ENCODE measurements at regions not wholly inside any gene's neighbourhood (a gene's known extent, or its start where the extent isn't known, plus 50 kb on each side); places are given as distances from the start of the nearest gene placed in this dataset.

DNA sequence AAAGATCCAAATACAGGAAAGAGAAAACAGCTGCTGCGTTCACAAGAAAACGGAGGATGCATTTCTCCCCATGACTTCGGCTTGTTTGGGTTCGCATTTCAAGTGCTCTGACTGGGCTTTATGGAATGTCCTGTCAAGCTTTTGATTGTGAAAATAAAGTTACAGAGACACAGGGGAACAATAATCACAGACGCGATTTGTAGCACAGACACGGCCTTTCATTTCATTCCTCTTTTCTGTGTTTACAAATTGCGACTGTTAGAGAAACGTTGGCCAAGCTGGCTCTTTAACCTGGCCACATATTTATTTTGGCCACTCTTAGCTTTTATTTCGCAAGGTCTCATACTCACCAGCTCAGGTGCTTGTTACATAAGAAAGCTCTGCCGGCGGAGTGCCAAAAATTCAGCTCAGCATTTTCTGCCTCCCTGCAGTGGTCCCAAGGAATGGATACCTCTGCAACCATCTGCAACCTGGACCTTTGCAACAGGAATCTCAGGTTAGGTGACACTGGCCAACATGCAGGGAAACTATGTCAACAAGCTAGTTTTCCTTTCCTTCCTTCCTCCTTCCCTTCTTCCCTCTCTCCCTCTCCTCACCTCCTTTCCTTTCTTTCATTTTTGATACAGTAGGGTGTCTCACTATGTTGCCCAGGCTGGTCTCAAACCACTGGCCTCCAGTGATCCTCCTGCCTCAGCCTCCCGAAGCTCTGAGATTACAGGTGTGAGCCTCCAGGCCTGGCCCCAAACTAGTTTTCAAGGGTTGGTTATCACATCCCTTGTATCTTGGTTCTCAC is 58.2 kb upstream of the SLC45A1 start (continued):
- TF ChIP-seq, protein P1, sequence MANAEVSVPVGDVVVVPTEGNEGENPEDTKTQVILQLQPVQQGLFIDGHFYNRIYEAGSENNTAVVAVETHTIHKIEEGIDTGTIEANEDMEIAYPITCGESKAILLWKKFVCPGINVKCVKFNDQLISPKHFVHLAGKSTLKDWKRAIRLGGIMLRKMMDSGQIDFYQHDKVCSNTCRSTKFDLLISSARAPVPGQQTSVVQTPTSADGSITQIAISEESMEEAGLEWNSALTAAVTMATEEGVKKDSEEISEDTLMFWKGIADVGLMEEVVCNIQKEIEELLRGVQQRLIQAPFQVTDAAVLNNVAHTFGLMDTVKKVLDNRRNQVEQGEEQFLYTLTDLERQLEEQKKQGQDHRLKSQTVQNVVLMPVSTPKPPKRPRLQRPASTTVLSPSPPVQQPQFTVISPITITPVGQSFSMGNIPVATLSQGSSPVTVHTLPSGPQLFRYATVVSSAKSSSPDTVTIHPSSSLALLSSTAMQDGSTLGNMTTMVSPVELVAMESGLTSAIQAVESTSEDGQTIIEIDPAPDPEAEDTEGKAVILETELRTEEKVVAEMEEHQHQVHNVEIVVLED (CRISPR knock-in tag; IDR thresholded peaks at IDR 0.05; ENCODE audit: borderline replicate concordance), result 0 out of 2 replicates have a peak, but pooled peaks have one; percentile 41
- TF ChIP-seq RARA (CRISPR knock-in tag; IDR thresholded peaks at IDR 0.05) (peak; percentile 64; the same call in 1 of the 2 replicates), FOXK1 (CRISPR knock-in tag; IDR thresholded peaks at IDR 0.05; ENCODE audit: borderline replicate concordance, low read depth) (peak; percentile 57; the same call in 1 of the 2 replicates), PHF5A (CRISPR knock-in tag; IDR thresholded peaks at IDR 0.05; ENCODE audit: low read depth, unreplicated experiment) (peak; percentile 31), ZNF720 (CRISPR knock-in tag; IDR thresholded peaks at IDR 0.05) (no peak), TMF1 (CRISPR knock-in tag; IDR thresholded peaks at IDR 0.05; ENCODE audit: low read depth) (0 out of 2 replicates have a peak, but pooled peaks have one; percentile 22), TAF1 (CRISPR knock-in tag; IDR thresholded peaks at IDR 0.05) (no peak; the same call in 1 of the 2 replicates), ZNF230 (CRISPR knock-in tag; IDR thresholded peaks at IDR 0.05) (0 out of 2 replicates have a peak, but pooled peaks have one; percentile 68), ZNF569 (CRISPR knock-in tag; IDR thresholded peaks at IDR 0.05; ENCODE audit: borderline replicate concordance) (no peak), ZIK1 (CRISPR knock-in tag; IDR thresholded peaks at IDR 0.05; ENCODE audit: borderline replicate concordance, low read depth) (peak; percentile 52; the same call in 1 of the 2 replicates), HNRNPK (IDR thresholded peaks at IDR 0.05; ENCODE audit: low read depth, low read length, poor library complexity, severe bottlenecking) (peak; percentile 24), ZNF841 (CRISPR knock-in tag; IDR thresholded peaks at IDR 0.05; ENCODE audit: borderline replicate concordance) (no peak)
- TF ChIP-seq, protein P2, sequence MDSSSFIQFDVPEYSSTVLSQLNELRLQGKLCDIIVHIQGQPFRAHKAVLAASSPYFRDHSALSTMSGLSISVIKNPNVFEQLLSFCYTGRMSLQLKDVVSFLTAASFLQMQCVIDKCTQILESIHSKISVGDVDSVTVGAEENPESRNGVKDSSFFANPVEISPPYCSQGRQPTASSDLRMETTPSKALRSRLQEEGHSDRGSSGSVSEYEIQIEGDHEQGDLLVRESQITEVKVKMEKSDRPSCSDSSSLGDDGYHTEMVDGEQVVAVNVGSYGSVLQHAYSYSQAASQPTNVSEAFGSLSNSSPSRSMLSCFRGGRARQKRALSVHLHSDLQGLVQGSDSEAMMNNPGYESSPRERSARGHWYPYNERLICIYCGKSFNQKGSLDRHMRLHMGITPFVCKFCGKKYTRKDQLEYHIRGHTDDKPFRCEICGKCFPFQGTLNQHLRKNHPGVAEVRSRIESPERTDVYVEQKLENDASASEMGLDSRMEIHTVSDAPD (CRISPR knock-in tag; IDR thresholded peaks at IDR 0.05), result 0 out of 2 replicates have a peak, but pooled peaks have one; percentile 8
- TF ChIP-seq, protein P3, sequence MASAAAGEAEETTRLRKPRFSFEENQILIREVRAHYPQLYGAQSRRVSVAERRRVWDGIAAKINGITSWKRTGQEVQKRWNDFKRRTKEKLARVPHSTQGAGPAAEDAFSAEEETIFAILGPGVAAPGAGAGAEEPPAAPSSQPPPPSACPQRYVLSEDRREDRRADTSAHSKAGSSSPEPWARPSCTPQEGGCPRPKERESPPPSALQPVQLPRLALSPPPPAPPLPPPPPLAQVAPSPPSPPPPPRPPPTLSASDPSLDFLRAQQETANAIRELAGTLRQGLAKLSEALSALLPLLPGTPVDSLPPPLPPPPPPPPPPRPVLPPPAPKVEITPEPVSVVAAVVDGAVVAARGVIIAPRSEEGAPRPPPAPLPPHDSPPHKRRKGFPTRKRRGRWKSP (CRISPR knock-in tag; IDR thresholded peaks at IDR 0.05), result peak; percentile 59; the same call in 1 of the 2 replicates
- TF ChIP-seq, protein P4, sequence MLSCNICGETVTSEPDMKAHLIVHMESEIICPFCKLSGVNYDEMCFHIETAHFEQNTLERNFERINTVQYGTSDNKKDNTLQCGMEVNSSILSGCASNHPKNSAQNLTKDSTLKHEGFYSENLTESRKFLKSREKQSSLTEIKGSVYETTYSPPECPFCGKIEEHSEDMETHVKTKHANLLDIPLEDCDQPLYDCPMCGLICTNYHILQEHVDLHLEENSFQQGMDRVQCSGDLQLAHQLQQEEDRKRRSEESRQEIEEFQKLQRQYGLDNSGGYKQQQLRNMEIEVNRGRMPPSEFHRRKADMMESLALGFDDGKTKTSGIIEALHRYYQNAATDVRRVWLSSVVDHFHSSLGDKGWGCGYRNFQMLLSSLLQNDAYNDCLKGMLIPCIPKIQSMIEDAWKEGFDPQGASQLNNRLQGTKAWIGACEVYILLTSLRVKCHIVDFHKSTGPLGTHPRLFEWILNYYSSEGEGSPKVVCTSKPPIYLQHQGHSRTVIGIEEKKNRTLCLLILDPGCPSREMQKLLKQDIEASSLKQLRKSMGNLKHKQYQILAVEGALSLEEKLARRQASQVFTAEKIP (CRISPR knock-in tag; IDR thresholded peaks at IDR 0.05; ENCODE audit: borderline replicate concordance), result no peak
- TF ChIP-seq, protein P5, sequence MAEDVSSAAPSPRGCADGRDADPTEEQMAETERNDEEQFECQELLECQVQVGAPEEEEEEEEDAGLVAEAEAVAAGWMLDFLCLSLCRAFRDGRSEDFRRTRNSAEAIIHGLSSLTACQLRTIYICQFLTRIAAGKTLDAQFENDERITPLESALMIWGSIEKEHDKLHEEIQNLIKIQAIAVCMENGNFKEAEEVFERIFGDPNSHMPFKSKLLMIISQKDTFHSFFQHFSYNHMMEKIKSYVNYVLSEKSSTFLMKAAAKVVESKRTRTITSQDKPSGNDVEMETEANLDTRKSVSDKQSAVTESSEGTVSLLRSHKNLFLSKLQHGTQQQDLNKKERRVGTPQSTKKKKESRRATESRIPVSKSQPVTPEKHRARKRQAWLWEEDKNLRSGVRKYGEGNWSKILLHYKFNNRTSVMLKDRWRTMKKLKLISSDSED (CRISPR knock-in tag; IDR thresholded peaks at IDR 0.05), result no peak
